Loucy (cell line): ENCODE measurements at regions not wholly inside any gene's neighbourhood (a gene's known extent, or its start where the extent isn't known, plus 50 kb on each side); places are given as distances from the start of the nearest gene placed in this dataset.

Experiments
- H2AFZ ChIP-seq: fragments of 200-600 bp; sonication (generic); 2 replicates; pipeline ENCODE4 v1.6.0; 2016; ENCODE audit warnings: antibody characterized with exemption, mild to moderate bottlenecking, low read length, moderate library complexity
- H3F3A ChIP-seq: fragments of 200-600 bp; 2 replicates; pipeline ENCODE4 v1.6.0; 2016; ENCODE audit warnings: antibody characterized with exemption, low read depth, mild to moderate bottlenecking
- H3K27me3 ChIP-seq: fragments of 200-600 bp; sonication (generic); 2 replicates; pipeline ENCODE4 v1.6.1; 2014; ENCODE audit warnings: low read length, mild to moderate bottlenecking; ENCODE audit not compliant: insufficient read depth, poor library complexity, severe bottlenecking
- H3K36me3 ChIP-seq: fragments of 200-600 bp; sonication (generic); 2 replicates; pipeline ENCODE4 v1.6.1; 2016; ENCODE audit warnings: low read length; ENCODE audit not compliant: insufficient read depth
- H3K4me1 ChIP-seq: fragments of 200-600 bp; sonication (generic); 2 replicates; pipeline ENCODE4 v1.5.1; 2014; ENCODE audit warnings: low read length, mild to moderate bottlenecking; ENCODE audit not compliant: insufficient read depth, poor library complexity, severe bottlenecking
- H3K4me2 ChIP-seq: fragments of 200-600 bp; sonication (generic); 2 replicates; pipeline ENCODE4 v1.6.0; 2014; ENCODE audit warnings: antibody characterized with exemption, low read length, low read depth, mild to moderate bottlenecking; ENCODE audit not compliant: poor library complexity, severe bottlenecking
- H3K4me3 ChIP-seq: fragments of 200-600 bp; sonication (generic); 2 replicates; pipeline ENCODE4 v1.5.1; 2014; ENCODE audit warnings: low read length, mild to moderate bottlenecking, mixed read lengths; ENCODE audit not compliant: poor library complexity, severe bottlenecking
- H3K79me2 ChIP-seq: fragments of 200-600 bp; sonication (generic); 2 replicates; pipeline ENCODE4 v1.6.1; 2014; ENCODE audit warnings: low read length; ENCODE audit not compliant: insufficient read depth
- H3K9ac ChIP-seq: fragments of 200-600 bp; sonication (generic); 2 replicates; pipeline ENCODE4 v1.6.0; 2014; ENCODE audit warnings: mild to moderate bottlenecking, low read depth, low read length, moderate library complexity; ENCODE audit not compliant: poor library complexity, severe bottlenecking
- H3K9me2 ChIP-seq: fragments of 200-600 bp; sonication (generic); replicated peaks from 2 replicates; pipeline ENCODE4 v1.6.1; 2016; ENCODE audit warnings: low read depth, low read length, mixed read lengths
- H3K9me3 ChIP-seq: fragments of 200-600 bp; sonication (generic); 2 replicates; pipeline ENCODE4 v1.6.1; 2014; ENCODE audit warnings: mild to moderate bottlenecking, antibody characterized with exemption, low read length, low read depth; ENCODE audit not compliant: insufficient read depth
- H4K20me1 ChIP-seq: fragments of 200-600 bp; sonication (generic); 2 replicates; pipeline ENCODE4 v1.6.0; 2014; ENCODE audit warnings: antibody characterized with exemption, low read length, mild to moderate bottlenecking; ENCODE audit not compliant: insufficient read depth, poor library complexity, severe bottlenecking
- EZH2phosphoT487 ChIP-seq: fragments of 200-600 bp; IDR thresholded peaks from 2 replicates; pipeline ENCODE4 v1.6.1; 2018; ENCODE audit warnings: antibody characterized with exemption, mild to moderate bottlenecking, moderate library complexity, borderline replicate concordance
- TF ChIP-seq, protein P1 (sequence below): fragments of 200-600 bp; sonication (generic); conservative IDR thresholded peaks from 2 replicates; pipeline ENCODE4 v1.5.1; 2014; ENCODE audit warnings: mild to moderate bottlenecking, antibody characterized with exemption, low read length

DNA sequence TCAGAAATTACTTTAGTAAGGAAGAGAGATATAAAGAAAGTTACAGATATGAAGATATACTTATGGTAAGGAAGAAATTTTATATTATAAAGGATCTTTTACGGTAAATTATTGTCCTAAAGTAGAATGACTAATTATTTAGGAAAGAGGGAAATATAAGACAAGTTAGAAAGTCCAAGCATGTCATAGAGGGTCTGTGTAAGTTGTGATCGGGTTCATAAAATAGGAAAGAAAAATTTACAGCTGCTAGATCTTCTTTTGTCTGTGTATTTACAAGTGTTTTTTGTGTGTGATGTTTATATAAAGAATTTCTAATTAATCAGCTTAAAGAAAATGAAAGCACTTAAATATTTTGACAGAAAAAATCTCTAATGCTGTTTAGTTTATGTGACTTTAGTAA, 1054.9 kb upstream of the DIAPH2 start:
- no peaks in the 10 kb centered on the region for H3K4me1 ChIP-seq
- H3K79me2 ChIP-seq = no peaks in the 10 kb centered on the region
- H3K9ac ChIP-seq = no peak overlapping the region
- H3K9me3 ChIP-seq = no peaks in the 10 kb centered on the region
- TF ChIP-seq, protein P1, sequence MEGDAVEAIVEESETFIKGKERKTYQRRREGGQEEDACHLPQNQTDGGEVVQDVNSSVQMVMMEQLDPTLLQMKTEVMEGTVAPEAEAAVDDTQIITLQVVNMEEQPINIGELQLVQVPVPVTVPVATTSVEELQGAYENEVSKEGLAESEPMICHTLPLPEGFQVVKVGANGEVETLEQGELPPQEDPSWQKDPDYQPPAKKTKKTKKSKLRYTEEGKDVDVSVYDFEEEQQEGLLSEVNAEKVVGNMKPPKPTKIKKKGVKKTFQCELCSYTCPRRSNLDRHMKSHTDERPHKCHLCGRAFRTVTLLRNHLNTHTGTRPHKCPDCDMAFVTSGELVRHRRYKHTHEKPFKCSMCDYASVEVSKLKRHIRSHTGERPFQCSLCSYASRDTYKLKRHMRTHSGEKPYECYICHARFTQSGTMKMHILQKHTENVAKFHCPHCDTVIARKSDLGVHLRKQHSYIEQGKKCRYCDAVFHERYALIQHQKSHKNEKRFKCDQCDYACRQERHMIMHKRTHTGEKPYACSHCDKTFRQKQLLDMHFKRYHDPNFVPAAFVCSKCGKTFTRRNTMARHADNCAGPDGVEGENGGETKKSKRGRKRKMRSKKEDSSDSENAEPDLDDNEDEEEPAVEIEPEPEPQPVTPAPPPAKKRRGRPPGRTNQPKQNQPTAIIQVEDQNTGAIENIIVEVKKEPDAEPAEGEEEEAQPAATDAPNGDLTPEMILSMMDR = no peak
- TF ChIP-seq EZH2phosphoT487 = no peak
- H4K20me1 ChIP-seq = no peaks in the 10 kb centered on the region
- no peaks in the 10 kb centered on the region for H3K27me3 ChIP-seq
- no peaks in the 10 kb centered on the region for H3K9me2 ChIP-seq
- H2AFZ ChIP-seq = no peak overlapping the region
- no peaks in the 10 kb centered on the region for H3K36me3 ChIP-seq
- H3F3A ChIP-seq = no peaks in the 10 kb centered on the region
- no peak overlapping the region for H3K4me3 ChIP-seq
- H3K4me2 ChIP-seq = no peak overlapping the region

DNA sequence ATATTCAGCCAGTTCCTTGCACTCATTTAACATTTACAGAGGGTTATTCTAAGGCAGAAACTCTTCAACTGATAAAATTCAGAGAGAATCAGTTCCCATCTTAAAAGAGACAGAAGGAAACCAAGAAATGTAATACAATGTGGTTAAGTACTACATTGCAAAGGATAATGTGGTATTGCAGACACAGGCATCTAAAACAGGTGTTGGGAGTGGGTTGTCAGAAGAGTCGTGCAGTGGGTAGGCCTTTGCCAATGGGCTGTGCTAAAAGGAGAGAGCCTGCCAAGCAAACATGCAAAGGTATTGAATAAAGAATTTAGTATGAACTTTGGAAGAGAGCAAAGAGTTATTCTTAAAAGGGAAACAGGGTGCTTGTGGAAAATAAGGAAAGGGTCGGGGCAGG, 1044.4 kb upstream of the DIAPH2 start:
- Histone ChIP-seq H3K9me2 (no peaks in the 10 kb centered on the region), H3K36me3 (no peaks in the 10 kb centered on the region), H3K9me3 (no peaks in the 10 kb centered on the region), H3K9ac (no peak overlapping the region), H3K27me3 (no peaks in the 10 kb centered on the region), H3K79me2 (no peaks in the 10 kb centered on the region), H3F3A (no peaks in the 10 kb centered on the region), H3K4me1 (no peaks in the 10 kb centered on the region), H3K4me2 (no peak overlapping the region), H3K4me3 (no peak overlapping the region), H4K20me1 (no peaks in the 10 kb centered on the region), H2AFZ (no peak overlapping the region)
- TF ChIP-seq, protein P1 = no peak
- no peak for TF ChIP-seq EZH2phosphoT487

DNA sequence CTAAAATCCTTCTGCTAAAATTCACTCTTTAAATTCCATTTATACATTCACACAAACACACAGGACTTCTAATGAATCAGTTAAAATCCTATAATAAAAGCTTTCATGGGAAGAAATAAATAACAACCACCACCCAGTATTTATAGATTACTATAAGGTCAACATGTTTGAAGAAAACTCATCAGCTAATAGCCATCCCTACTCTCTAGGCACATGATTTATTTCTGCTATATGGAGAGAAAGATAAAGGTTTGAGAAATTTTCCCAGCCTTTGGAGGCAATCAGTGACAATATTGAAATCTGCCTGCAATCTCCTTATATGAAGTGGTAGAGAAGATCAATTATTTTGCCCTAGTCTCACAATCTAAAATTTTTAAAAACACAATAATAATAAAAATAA, 1038.9 kb upstream of the DIAPH2 start:
- H3K79me2 ChIP-seq = no peaks in the 10 kb centered on the region
- H3K4me3 ChIP-seq = no peak overlapping the region
- H3K27me3 ChIP-seq = no peaks in the 10 kb centered on the region
- H3K4me2 ChIP-seq = no peak overlapping the region
- H3K9me2 ChIP-seq = no peaks in the 10 kb centered on the region
- no peaks in the 10 kb centered on the region for H3K36me3 ChIP-seq
- H3F3A ChIP-seq = no peaks in the 10 kb centered on the region
- no peaks in the 10 kb centered on the region for H3K4me1 ChIP-seq
- H3K9ac ChIP-seq = no peak overlapping the region
- H4K20me1 ChIP-seq = no peaks in the 10 kb centered on the region
- H3K9me3 ChIP-seq = no peaks in the 10 kb centered on the region
- H2AFZ ChIP-seq = no peak overlapping the region
- TF ChIP-seq EZH2phosphoT487 = no peak
- TF ChIP-seq, protein P1 = no peak
